Skeletal muscle cell (primary cell): ENCODE measurements at regions not wholly inside any gene's neighbourhood (a gene's known extent, or its start where the extent isn't known, plus 50 kb on each side); places are given as distances from the start of the nearest gene placed in this dataset.

Experiments used
- DNase-seq: peaks from one replicate; pipeline ENCODE4 v3.0.0-alpha.2; 2010; ENCODE audit warnings: low read depth
- H3K4me3 ChIP-seq: 2 replicates; pipeline ENCODE4 v1.5.1; 2011; ENCODE audit warnings: low read depth, mild to moderate bottlenecking, control low read depth, low read length, moderate library complexity

DNA sequence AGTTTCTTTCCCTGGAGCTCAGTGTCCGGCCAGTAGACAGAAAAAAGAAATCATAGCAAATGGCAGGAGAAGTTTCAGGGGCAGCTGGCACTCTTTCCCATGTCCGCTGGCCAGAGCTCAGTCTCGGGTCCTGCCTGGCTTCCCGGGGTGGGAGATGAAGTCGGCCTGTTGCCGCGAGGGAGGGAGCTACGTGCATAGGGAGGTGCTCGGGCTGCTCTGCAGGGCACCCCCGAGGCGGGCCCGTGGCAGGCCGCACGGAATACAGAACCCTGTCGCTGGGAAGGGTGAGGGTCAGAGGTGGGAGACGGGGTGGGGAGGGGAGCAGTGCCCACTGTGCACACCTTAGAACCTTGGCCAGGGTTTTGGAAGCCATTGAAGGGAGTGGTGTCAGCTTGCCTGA is 78.3 kb upstream of the FOXF1 start:
- H3K4me3 ChIP-seq = no peak overlapping the region
- DNase-seq = no peak

DNA sequence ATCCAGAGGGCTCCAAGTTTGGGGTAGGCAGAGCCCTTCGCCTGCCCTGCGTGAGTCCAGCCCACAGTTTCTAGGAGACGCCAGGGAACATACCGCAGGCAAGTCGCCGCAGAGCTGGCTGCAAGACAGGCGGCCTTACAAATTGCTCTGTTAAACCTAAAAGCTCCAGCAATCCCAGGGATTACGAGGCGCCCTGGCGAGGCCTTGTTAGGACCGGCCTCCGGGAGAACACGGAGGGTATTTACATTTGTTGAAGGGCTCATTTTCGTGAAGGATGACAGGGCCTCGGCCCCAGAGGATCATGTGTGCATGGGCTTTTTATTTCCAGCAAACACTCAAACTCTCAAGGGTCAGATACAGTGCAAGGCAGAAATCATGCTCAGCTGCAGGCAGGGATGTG is 77.6 kb upstream of the FOXF1 start:
- DNase-seq = no peak
- no peak overlapping the region for H3K4me3 ChIP-seq

DNA sequence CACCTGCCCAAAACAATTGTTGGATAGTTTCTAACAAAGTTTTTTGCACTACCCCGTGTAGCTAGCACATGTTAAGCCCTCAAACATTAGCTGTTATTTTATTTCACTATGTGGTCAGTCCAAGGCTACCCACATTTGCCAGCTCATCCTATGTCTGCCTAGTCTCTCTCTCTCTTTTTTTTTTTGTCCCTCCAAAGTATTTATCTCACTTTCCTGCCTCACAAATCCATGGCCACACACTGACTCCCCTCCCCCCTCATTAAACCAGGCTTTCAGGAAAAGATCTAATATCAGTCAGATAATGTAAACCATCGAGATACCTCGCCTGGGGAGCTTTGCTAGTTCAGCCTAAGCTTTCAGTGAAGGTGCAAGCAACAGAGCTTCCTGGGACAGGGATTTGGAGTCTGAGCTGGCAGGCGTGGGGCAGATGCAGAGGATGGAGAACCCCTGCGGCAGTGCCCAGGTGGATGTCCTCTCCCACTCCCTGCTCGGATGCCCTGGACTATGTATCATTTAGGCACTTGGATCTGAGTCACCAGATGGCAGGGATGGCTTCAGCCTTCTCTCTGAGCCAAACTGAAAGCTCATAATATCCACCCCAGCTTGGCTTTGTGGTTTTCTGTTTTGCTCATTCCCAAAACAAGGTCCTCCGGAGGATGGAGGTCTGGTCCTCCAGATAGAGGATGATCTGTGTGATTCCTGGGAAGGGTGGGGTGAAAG is 73.7 kb upstream of the FOXF1 start:
- DNase-seq = no peak
- no peak overlapping the region for H3K4me3 ChIP-seq

DNA sequence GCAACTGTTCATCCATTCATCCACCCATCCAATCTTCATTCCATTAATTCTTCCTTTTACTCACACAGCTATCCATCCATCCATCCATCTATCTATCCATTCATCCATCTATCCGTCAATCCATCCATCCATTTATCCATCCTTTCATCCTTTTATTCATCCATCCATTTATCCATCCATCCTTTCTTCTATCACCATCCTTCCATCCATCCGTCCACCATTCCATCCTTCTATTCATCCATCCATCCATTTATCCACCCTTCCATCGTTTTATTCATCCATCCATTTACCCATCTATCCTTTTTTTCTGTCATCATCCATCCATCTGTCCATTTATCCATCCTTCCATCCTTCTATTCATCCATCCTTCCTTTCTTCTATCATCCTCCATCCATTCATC is 73.0 kb upstream of the FOXF1 start:
- no peak for DNase-seq
- H3K4me3 ChIP-seq = no peak overlapping the region

GRCh38 chr16:86442703-86443102 is 67.6 kb upstream of the FOXF1 start:
- DNase-seq = no peak
- no peak overlapping the region for H3K4me3 ChIP-seq

DNA sequence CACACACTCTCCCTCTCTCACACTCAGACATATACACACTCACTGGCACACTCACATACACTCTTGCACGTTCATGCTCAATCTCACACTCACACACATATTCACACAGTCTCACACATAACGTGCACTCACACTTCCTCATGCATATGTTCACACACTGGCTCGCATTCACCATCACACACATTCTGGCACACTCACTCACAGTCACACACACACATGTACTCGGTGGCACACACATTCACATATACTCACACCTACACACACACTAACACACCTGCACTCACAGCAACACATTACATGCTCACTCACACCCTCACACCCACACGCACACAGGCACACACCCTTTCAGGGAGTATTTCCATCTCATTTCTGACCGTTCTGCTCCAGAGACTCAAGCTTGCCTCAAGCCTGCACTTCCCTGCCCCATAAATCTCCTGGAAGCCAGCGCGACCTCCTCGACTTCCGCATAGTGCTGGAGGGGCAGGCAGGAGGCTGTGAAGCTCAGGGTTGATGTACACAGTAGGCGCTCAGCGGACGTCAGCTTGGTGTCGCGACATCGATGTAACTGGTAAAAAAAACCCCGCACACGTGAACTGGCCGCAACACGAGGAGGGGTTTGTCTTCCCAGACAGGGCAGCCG is 66.7 kb upstream of the FOXF1 start:
- no peak for DNase-seq
- no peak overlapping the region for H3K4me3 ChIP-seq

GRCh38 chr16:86444261-86444660 is 66.1 kb upstream of the FOXF1 start:
- no peak for DNase-seq
- H3K4me3 ChIP-seq = no peak overlapping the region

GRCh38 chr16:86444661-86445060 is 65.7 kb upstream of the FOXF1 start:
- H3K4me3 ChIP-seq = no peak overlapping the region
- no peak for DNase-seq

- no peak overlapping the region for H3K4me3 ChIP-seq
Measured at GRCh38 chr16:86446279-86446678, 64.0 kb upstream of the FOXF1 start.

GRCh38 chr16:86447228-86447627 is 63.1 kb upstream of the FOXF1 start:
- DNase-seq = no peak

More at GRCh38 chr16:86446279-86446678, 64.0 kb upstream of the FOXF1 start:
- no peak for DNase-seq

GRCh38 chr16:86448306-86448890 is 61.9 kb upstream of the FOXF1 start:
- H3K4me3 ChIP-seq = no peak overlapping the region

More at GRCh38 chr16:86447228-86447627, 63.1 kb upstream of the FOXF1 start:
- H3K4me3 ChIP-seq = no peak overlapping the region

GRCh38 chr16:86449446-86450095 is 60.8 kb upstream of the FOXF1 start:
- H3K4me3 ChIP-seq = no peak overlapping the region
- DNase-seq = no peak

More at GRCh38 chr16:86448306-86448890, 61.9 kb upstream of the FOXF1 start:
- DNase-seq = no peak

DNA sequence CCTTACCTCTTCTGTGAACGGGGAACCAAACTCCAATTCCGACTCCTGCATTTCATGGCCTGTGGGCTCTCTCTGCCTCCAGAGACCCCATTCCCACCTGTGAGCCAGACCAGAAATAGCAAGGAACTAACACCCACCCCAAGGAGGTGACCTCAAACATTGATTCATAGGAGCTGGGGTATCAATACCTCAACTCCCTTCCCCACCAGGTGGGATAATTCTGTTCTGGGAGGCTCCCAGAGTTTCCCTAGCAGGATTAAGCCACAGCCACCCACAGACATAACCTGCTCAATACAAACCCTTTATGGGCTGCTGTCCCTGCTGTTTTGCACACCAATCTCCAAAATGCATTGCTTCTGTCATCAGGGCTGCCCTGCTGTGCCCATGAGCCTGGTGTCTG is 59.6 kb upstream of the FOXF1 start:
- no peak overlapping the region for H3K4me3 ChIP-seq
- no peak for DNase-seq

- DNase-seq = no peak
- H3K4me3 ChIP-seq = no peak overlapping the region
Measured at GRCh38 chr16:86452451-86452850, 57.9 kb upstream of the FOXF1 start.

GRCh38 chr16:86455116-86455515 is 55.2 kb upstream of the FOXF1 start:
- peak; percentile 87 for DNase-seq

GRCh38 chr16:86455640-86456039 is 54.7 kb upstream of the FOXF1 start:
- DNase-seq = peak; percentile 20
- H3K4me3 ChIP-seq = no peak overlapping the region

More at GRCh38 chr16:86455116-86455515, 55.2 kb upstream of the FOXF1 start:
- H3K4me3 ChIP-seq = no peak overlapping the region

DNA sequence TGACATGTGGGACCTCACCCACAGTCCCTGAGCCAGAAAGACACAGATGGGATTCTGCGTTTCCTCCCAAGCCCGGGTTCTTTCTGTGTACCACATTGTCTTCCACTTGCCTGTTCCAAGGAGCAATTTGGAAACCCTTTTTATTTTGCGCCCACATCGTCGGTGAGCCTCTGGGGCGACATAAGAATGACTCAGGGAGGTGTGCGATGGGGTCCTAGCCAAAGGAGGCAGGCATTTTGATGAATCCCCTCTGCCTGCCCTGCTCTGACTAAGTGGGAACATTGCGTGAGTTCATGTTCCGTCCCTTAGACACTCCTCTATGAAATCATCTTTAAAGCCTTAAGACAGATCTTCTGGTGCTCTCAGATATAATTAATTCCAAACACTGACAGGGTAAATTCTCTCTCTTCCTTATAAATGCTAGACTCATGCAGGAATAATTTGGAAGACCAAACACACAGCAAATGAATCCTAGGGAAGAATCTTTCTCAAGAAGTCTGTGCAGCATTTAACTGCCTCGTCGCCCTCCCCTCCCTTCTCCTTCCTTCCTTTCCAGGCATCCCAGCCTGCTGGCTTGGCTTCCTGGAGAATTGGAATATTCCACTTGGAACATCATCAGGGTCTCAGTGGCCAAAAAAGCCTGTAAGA is 52.7 kb upstream of the FOXF1 start:
- no peak overlapping the region for H3K4me3 ChIP-seq
- DNase-seq = peak; percentile 90

DNA sequence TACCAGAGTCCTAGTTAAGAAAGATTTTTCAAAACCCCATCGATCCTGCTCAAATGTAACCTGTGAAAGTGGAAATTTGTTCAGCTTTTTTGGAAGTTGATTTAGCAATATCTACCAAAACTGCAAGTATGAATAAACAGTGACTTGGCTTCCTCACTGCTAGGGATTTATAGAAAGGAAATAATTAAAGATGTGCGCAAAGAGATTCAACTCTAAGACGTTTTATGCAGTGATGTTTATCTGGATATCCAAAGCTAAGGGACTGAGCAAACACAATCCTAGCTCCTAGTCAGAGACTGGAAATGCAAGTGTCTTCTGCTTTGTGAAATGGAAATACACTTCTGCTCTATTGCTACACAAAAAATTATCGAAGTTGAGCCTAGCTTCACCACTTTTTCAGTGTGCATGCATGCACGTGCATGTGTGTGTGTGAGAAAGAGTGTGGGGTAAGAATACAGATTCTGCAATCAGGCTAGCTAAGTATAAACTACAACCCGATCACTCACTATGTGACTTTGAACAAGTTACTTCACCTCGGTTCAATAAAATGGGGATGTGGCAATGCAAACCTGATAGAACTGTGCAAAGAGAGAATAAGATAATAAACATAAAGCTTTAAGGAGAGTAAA is 52.1 kb upstream of the FOXF1 start:
- no peak overlapping the region for H3K4me3 ChIP-seq
- DNase-seq = no peak

DNA sequence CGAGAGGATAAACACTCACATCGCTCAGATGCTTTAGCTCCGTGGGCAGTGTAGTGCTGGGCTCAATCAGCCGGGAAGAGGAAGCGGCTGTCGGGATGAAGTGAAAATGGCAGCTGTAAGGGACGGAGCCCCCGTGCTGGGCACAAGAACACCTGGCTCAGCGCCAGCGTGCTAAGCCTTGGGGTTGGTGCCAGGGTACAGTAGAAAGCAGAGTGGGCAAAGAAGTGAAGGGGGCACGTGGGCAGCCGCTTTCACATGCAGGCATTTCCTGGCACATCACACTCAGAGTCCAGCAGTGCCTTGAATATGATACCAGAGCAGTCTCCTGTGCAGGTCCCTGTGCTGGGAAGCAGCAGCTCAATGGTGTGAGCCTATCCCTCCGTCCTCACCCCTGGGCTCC is 51.1 kb upstream of the FOXF1 start:
- DNase-seq = no peak
- H3K4me3 ChIP-seq = no peak overlapping the region
